Hepatocyte (in vitro differentiated cells): ENCODE measurements at regions not wholly inside any gene's neighbourhood (a gene's known extent, or its start where the extent isn't known, plus 50 kb on each side); places are given as distances from the start of the nearest gene placed in this dataset.

ENCODE experiments used
- DNase-seq: peaks from one replicate; pipeline ENCODE4 v3.0.0-alpha.2; 2016; ENCODE audit warnings: low spot score
- H2AFZ ChIP-seq: fragments of 200-600 bp; sonication (generic); 2 replicates; pipeline ENCODE4 v1.6.0; 2016; ENCODE audit warnings: antibody characterized with exemption, mild to moderate bottlenecking
- H3K27ac ChIP-seq: fragments of 200-600 bp; sonication (generic); 2 replicates; pipeline ENCODE4 v1.5.1; 2016; ENCODE audit warnings: mild to moderate bottlenecking
- H3K27me3 ChIP-seq: fragments of 200-600 bp; sonication (generic); 2 replicates; pipeline ENCODE4 v1.6.1; 2016
- H3K36me3 ChIP-seq: fragments of 200-600 bp; sonication (generic); replicated peaks from 2 replicates; pipeline ENCODE4 v1.5.1; 2016; ENCODE audit warnings: low read depth; ENCODE audit not compliant: insufficient read depth
- H3K4me1 ChIP-seq: fragments of 200-600 bp; sonication (generic); 2 replicates; pipeline ENCODE4 v1.5.1; 2016; ENCODE audit warnings: mild to moderate bottlenecking, moderate library complexity; ENCODE audit not compliant: insufficient read depth
- H3K4me2 ChIP-seq: fragments of 200-600 bp; sonication (generic); 2 replicates; pipeline ENCODE4 v1.6.0; 2016
- H3K4me3 ChIP-seq: fragments of 200-600 bp; sonication (generic); 2 replicates; pipeline ENCODE4 v1.5.1; 2016; ENCODE audit warnings: mild to moderate bottlenecking
- H3K79me2 ChIP-seq: fragments of 200-600 bp; sonication (generic); 2 replicates; pipeline ENCODE4 v1.6.0; 2017; ENCODE audit warnings: mild to moderate bottlenecking
- H3K9me2 ChIP-seq: fragments of 200-600 bp; sonication (generic); replicated peaks from 2 replicates; pipeline ENCODE4 v1.6.0; 2017; ENCODE audit warnings: mild to moderate bottlenecking; ENCODE audit not compliant: insufficient read depth
- H3K9me3 ChIP-seq: fragments of 200-600 bp; sonication (generic); 2 replicates; pipeline ENCODE4 v1.5.1; 2016; ENCODE audit warnings: low read depth, mild to moderate bottlenecking
- H4K20me1 ChIP-seq: fragments of 200-600 bp; sonication (generic); 2 replicates; pipeline ENCODE4 v1.6.0; 2016; ENCODE audit warnings: mild to moderate bottlenecking; ENCODE audit not compliant: insufficient read depth, poor library complexity, severe bottlenecking
- EZH2 ChIP-seq: fragments of 200-600 bp; sonication (generic); IDR thresholded peaks from 2 replicates; pipeline ENCODE4 v1.6.1; 2016; ENCODE audit warnings: antibody characterized with exemption, mild to moderate bottlenecking, borderline replicate concordance
- EZH2phosphoT487 ChIP-seq: fragments of 200-600 bp; sonication (generic); IDR thresholded peaks from one replicate; pipeline ENCODE4 v1.6.1; 2018; ENCODE audit warnings: antibody characterized with exemption, mild to moderate bottlenecking, low read depth, moderate library complexity; ENCODE audit not compliant: unreplicated experiment, severe bottlenecking
- WGBS: methylation state at CpG from one replicate; pipeline ENCODE4 v1.1.6; 2016; ENCODE audit warnings: low lambda C conversion rate; ENCODE audit errors: missing lambda C conversion rate; 5-methylcytosine and 5-hydroxymethylcytosine counted together
- TF ChIP-seq, protein P1 (sequence below): fragments of 200-600 bp; sonication (generic); IDR thresholded peaks from 2 replicates; pipeline ENCODE4 v1.5.1; 2016; ENCODE audit warnings: antibody characterized with exemption, mild to moderate bottlenecking; ENCODE audit not compliant: poor library complexity

- no peaks in the 10 kb centered on the region for H3K9me3 ChIP-seq
- H3K79me2 ChIP-seq, result no peaks in the 10 kb centered on the region
- H3K36me3 ChIP-seq, result no peaks in the 10 kb centered on the region
- H3K27me3 ChIP-seq, result no peaks in the 10 kb centered on the region
- H4K20me1 ChIP-seq, result no peaks in the 10 kb centered on the region
- no peak overlapping the region for H3K4me2 ChIP-seq
- peaks cover 6% of the 10 kb centered on the region for H3K4me1 ChIP-seq
- TF ChIP-seq EZH2phosphoT487, result no peak
- TF ChIP-seq, protein P1, sequence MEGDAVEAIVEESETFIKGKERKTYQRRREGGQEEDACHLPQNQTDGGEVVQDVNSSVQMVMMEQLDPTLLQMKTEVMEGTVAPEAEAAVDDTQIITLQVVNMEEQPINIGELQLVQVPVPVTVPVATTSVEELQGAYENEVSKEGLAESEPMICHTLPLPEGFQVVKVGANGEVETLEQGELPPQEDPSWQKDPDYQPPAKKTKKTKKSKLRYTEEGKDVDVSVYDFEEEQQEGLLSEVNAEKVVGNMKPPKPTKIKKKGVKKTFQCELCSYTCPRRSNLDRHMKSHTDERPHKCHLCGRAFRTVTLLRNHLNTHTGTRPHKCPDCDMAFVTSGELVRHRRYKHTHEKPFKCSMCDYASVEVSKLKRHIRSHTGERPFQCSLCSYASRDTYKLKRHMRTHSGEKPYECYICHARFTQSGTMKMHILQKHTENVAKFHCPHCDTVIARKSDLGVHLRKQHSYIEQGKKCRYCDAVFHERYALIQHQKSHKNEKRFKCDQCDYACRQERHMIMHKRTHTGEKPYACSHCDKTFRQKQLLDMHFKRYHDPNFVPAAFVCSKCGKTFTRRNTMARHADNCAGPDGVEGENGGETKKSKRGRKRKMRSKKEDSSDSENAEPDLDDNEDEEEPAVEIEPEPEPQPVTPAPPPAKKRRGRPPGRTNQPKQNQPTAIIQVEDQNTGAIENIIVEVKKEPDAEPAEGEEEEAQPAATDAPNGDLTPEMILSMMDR, result no peak
- no peak for TF ChIP-seq EZH2
- no peak overlapping the region for H3K4me3 ChIP-seq
- 20% methylated on average over 2 of the region's 2 CpGs for WGBS
- peak overlapping the region; percentile 73 for H3K27ac ChIP-seq
- H2AFZ ChIP-seq, result no peak overlapping the region
- H3K9me2 ChIP-seq, result no peaks in the 10 kb centered on the region
- peak; percentile 39 for DNase-seq
Measured at GRCh38 chr11:28860893-28861292, 752.7 kb downstream of the METTL15 start.

- H4K20me1 ChIP-seq, result no peaks in the 10 kb centered on the region
- H3K27me3 ChIP-seq, result no peaks in the 10 kb centered on the region
- WGBS, result 43% methylated on average over 2 of the region's 2 CpGs
- H3K9me3 ChIP-seq, result no peaks in the 10 kb centered on the region
- H3K4me3 ChIP-seq, result no peak overlapping the region
- TF ChIP-seq EZH2phosphoT487 (no peak), EZH2 (no peak)
- TF ChIP-seq, protein P1, result no peak
- H2AFZ ChIP-seq, result no peak overlapping the region
- no peak overlapping the region for H3K27ac ChIP-seq
- H3K4me2 ChIP-seq, result no peak overlapping the region
- H3K36me3 ChIP-seq, result no peaks in the 10 kb centered on the region
- no peak for DNase-seq
- peaks cover 6% of the 10 kb centered on the region for H3K4me1 ChIP-seq
- no peaks in the 10 kb centered on the region for H3K9me2 ChIP-seq
- no peaks in the 10 kb centered on the region for H3K79me2 ChIP-seq
Measured at GRCh38 chr11:28858076-28858475, 749.9 kb downstream of the METTL15 start.

GRCh38 chr11:28849053-28849452 lies 740.9 kb downstream of the METTL15 start:
- H3K79me2 ChIP-seq, result no peaks in the 10 kb centered on the region
- no peaks in the 10 kb centered on the region for H3K9me3 ChIP-seq
- DNase-seq, result no peak
- no peak overlapping the region for H3K27ac ChIP-seq
- H3K4me2 ChIP-seq, result no peak overlapping the region
- no peak overlapping the region for H3K4me3 ChIP-seq
- no peaks in the 10 kb centered on the region for H3K36me3 ChIP-seq
- H2AFZ ChIP-seq, result no peak overlapping the region
- H4K20me1 ChIP-seq, result no peaks in the 10 kb centered on the region
- H3K9me2 ChIP-seq, result no peaks in the 10 kb centered on the region
- TF ChIP-seq EZH2 (no peak), EZH2phosphoT487 (no peak)
- TF ChIP-seq, protein P1, result no peak
- H3K4me1 ChIP-seq, result no peaks in the 10 kb centered on the region
- H3K27me3 ChIP-seq, result no peaks in the 10 kb centered on the region

DNA sequence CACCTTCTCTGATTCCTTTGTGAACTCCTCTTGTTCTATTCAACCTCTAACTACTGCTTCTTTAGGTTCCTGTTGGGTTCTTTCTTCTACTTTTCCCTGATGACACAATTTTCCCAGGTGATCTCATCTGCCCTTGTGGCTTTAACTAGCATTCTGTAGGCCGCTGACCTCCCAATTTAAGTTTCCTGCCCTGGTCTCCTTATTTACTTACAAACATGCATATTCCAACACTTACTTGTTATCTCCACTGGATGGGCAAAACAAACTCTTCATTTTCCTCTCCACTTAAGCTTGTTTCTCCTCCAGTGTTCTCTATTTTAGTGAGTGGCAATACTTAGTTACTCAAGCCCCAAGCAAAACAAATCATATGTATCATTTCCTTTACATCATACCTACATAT lies 734.5 kb downstream of the METTL15 start:
- no peak overlapping the region for H3K4me2 ChIP-seq
- no peaks in the 10 kb centered on the region for H3K27me3 ChIP-seq
- H3K9me2 ChIP-seq, result no peaks in the 10 kb centered on the region
- no peak overlapping the region for H3K4me3 ChIP-seq
- no peaks in the 10 kb centered on the region for H4K20me1 ChIP-seq
- TF ChIP-seq, protein P1, result no peak
- TF ChIP-seq EZH2, result no peak
- no peak for TF ChIP-seq EZH2phosphoT487
- no peak overlapping the region for H2AFZ ChIP-seq
- no peak overlapping the region for H3K27ac ChIP-seq
- no peak for DNase-seq
- WGBS, result 72% methylated on average over 1 of the region's 1 CpG
- H3K4me1 ChIP-seq, result no peaks in the 10 kb centered on the region
- H3K36me3 ChIP-seq, result no peaks in the 10 kb centered on the region
- no peaks in the 10 kb centered on the region for H3K9me3 ChIP-seq
- no peaks in the 10 kb centered on the region for H3K79me2 ChIP-seq
